ENCODE measurements at regions not wholly inside any gene's neighbourhood (a gene's known extent, or its start where the extent isn't known, plus 50 kb on each side); places are given as distances from the start of the nearest gene placed in this dataset.

DNA sequence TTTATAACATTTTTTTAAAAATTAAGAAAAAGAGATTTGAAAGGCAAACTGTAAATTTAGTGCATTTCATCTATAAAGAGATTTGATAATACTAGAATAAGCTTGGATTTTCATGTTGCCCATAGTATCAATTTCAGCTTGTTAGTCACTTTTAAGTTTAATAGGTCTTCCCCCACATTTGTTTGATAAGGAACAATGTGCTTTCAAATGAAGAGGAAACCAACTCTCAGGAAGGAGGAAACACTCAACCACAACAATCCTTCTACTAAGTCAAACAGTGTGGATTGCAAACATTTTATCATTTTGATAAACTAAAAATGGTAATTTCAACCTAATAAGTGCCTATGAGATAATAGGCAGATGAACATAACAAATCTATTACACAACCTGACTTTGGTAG, 397.1 kb upstream of the CDH20 start:
- TF ChIP-seq, protein P1, sequence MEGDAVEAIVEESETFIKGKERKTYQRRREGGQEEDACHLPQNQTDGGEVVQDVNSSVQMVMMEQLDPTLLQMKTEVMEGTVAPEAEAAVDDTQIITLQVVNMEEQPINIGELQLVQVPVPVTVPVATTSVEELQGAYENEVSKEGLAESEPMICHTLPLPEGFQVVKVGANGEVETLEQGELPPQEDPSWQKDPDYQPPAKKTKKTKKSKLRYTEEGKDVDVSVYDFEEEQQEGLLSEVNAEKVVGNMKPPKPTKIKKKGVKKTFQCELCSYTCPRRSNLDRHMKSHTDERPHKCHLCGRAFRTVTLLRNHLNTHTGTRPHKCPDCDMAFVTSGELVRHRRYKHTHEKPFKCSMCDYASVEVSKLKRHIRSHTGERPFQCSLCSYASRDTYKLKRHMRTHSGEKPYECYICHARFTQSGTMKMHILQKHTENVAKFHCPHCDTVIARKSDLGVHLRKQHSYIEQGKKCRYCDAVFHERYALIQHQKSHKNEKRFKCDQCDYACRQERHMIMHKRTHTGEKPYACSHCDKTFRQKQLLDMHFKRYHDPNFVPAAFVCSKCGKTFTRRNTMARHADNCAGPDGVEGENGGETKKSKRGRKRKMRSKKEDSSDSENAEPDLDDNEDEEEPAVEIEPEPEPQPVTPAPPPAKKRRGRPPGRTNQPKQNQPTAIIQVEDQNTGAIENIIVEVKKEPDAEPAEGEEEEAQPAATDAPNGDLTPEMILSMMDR (IDR thresholded peaks at IDR 0.05), result no peak
- TF ChIP-seq ZFX (IDR thresholded peaks at IDR 0.05; ENCODE audit: borderline replicate concordance), result no peak
